Bronchial epithelial cell (primary cell): ENCODE measurements at regions not wholly inside any gene's neighbourhood (a gene's known extent, or its start where the extent isn't known, plus 50 kb on each side); places are given as distances from the start of the nearest gene placed in this dataset.

ENCODE experiments used
- DNase-seq: peaks from one replicate; pipeline ENCODE4 v3.0.0-alpha.2; 2010; ENCODE audit warnings: low read depth
- FAIRE-seq: peaks from 2 replicates; lab custom pipeline; 2011; peaks lifted over from hg19 to GRCh38; lab: Jason Lieb, UNC
- H3K27me3 ChIP-seq: 2 replicates; pipeline ENCODE4 v1.5.1; 2011; ENCODE audit warnings: low read length; ENCODE audit not compliant: control insufficient read depth, insufficient read depth
- H3K36me3 ChIP-seq: 2 replicates; pipeline ENCODE4 v1.5.1; 2011; ENCODE audit warnings: low read length; ENCODE audit not compliant: control insufficient read depth, insufficient read depth
- H3K4me3 ChIP-seq: 2 replicates; pipeline ENCODE4 v1.5.1; 2011; ENCODE audit warnings: mild to moderate bottlenecking, low read depth, low read length, control low read depth
- TF ChIP-seq, protein P1 (sequence below): IDR thresholded peaks from 2 replicates; pipeline ENCODE4 v1.5.1; 2011; ENCODE audit warnings: mild to moderate bottlenecking, moderate library complexity, low read length, control low read depth, inconsistent platforms; ENCODE audit not compliant: insufficient read depth, severe bottlenecking

DNA sequence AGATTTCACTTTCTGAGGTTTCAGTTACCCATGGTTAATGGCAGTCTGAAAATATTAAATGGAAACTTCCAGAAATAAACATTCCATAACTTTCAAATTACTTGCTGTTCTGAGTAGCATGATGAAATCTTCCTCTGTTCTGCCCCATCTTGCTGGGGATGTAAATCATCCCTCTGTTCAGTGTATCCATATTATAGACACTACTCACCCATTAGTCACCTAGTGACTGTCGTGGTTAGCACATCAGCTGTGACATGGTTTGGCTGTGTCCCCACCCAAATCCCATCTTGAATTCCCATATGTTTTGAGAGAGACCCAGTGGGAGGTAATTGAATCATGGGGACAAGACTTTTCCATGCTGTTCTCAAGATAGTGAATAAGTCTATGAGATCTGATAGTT, 125.5 kb upstream of the GIMD1 start:
- DNase-seq (peak; percentile 52), FAIRE-seq (no peak)
- H3K4me3 ChIP-seq: no peak overlapping the region
- TF ChIP-seq, protein P1, sequence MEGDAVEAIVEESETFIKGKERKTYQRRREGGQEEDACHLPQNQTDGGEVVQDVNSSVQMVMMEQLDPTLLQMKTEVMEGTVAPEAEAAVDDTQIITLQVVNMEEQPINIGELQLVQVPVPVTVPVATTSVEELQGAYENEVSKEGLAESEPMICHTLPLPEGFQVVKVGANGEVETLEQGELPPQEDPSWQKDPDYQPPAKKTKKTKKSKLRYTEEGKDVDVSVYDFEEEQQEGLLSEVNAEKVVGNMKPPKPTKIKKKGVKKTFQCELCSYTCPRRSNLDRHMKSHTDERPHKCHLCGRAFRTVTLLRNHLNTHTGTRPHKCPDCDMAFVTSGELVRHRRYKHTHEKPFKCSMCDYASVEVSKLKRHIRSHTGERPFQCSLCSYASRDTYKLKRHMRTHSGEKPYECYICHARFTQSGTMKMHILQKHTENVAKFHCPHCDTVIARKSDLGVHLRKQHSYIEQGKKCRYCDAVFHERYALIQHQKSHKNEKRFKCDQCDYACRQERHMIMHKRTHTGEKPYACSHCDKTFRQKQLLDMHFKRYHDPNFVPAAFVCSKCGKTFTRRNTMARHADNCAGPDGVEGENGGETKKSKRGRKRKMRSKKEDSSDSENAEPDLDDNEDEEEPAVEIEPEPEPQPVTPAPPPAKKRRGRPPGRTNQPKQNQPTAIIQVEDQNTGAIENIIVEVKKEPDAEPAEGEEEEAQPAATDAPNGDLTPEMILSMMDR: no peak
- H3K27me3 ChIP-seq: no peaks in the 10 kb centered on the region
- H3K36me3 ChIP-seq: no peaks in the 10 kb centered on the region

DNA sequence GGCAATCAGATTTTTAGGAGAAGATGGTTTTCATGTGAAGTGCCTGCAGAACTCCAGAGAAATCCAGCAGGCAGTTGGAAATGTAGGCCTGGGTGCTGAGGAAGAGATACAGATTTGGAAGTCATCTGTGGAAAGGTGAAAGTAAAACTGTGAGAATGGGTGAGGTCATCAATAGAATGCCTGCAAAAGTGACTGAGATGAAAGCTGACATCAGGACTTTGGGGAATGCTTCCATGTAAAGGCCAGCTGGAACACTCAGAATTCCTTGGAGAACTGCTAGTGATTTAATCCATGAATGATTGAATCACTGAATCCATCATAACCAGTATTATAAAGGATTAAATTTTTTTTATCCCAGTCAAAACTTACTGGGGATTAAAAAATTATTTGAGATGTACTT, 124.5 kb upstream of the GIMD1 start:
- H3K27me3 ChIP-seq: no peaks in the 10 kb centered on the region
- TF ChIP-seq, protein P1: no peak
- no peaks in the 10 kb centered on the region for H3K36me3 ChIP-seq
- H3K4me3 ChIP-seq: no peak overlapping the region
- DNase-seq (no peak), FAIRE-seq (no peak)

DNA sequence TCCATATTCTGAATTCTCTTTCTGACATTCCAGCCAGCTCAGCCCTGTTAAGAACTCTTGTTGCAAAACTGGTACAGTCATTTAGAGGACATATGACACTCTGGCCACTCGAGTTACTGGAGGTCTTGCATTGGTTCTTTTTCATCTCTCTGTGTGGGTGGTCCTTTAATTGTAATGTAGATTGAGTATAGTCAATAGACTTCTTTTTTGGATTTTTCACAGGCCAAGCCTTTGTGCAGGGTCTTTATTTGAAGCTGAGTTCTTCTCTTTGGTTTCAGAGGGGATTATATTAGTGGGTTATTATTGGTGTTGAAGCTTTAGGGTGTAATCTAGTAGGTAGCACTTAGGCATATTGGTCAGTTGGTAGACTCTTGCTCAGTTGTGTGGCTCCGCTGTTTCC, 118.0 kb upstream of the GIMD1 start:
- H3K27me3 ChIP-seq: no peaks in the 10 kb centered on the region

DNA sequence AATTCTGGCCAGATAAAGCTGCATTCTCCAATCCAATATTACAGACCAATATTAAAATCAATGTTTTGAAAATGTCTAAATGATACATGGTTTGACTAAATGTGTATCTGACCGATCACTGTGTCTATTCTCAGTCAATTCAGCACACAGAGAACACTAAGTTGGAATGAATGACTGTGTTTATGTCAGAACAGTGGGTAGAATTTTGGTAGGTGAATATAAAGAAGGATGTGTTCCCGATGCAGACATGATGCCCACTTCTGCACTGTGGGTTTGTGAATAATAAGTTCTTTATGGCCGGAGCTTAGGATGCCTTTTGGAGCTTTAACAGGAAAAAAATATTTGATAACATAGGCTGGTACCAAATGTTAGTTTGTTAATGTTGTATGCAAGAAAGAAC, 113.2 kb upstream of the GIMD1 start:
- Histone ChIP-seq H3K36me3 (no peaks in the 10 kb centered on the region), H3K4me3 (no peak overlapping the region), H3K27me3 (no peaks in the 10 kb centered on the region)
- TF ChIP-seq, protein P1: no peak
- FAIRE-seq (no peak), DNase-seq (no peak)

More for the DNA sequence above, 118.0 kb upstream of the GIMD1 start:
- Histone ChIP-seq H3K36me3 (no peaks in the 10 kb centered on the region), H3K4me3 (no peak overlapping the region)
- TF ChIP-seq, protein P1: no peak
- no peak for DNase-seq
- peak; percentile 13 for FAIRE-seq

DNA sequence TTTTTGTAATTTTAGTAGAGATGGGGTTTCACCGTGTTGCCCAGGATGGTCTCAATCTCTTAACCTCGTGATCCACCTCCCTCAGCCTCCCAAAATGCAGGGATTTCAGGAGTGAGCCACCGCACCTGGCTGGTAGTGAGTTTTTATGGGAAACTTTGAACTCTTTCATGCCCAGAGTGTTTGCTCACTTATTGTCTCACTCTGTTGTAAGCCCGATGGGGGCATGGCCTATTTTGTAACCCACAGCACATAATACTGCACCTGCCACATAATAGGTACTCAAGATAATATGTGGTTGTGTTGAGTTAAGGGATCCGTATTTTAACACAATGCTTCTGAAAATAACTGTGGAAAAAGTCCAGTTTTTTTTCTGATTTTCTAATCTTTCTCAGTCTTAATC, 109.6 kb upstream of the GIMD1 start:
- TF ChIP-seq, protein P1: no peak
- Histone ChIP-seq H3K36me3 (no peaks in the 10 kb centered on the region), H3K27me3 (no peaks in the 10 kb centered on the region), H3K4me3 (no peak overlapping the region)
- FAIRE-seq: no peak
- DNase-seq: no peak

DNA sequence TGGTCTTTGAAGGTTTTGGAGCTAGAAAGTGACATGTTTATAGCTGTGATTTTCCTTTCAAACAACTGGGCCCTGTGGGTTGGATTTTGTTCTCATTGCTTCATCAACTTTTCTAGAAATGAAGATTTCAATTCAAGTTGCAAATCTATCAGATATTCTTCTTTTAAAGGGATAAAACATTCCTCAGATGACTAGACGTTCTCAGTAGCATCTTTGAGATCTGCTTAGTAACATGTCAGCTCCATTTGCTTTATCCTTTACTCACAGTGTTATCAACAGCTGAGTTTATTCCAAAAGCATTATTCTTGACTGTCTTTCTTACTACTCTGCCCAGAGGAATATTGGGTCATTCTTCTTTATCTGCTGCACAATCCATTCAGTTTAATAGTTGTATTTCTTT, 108.2 kb upstream of the GIMD1 start:
- Histone ChIP-seq H3K36me3 (no peaks in the 10 kb centered on the region), H3K27me3 (no peaks in the 10 kb centered on the region), H3K4me3 (no peak overlapping the region)
- TF ChIP-seq, protein P1: no peak
- no peak for DNase-seq
- no peak for FAIRE-seq
